Stimulated activated CD8-positive, alpha-beta memory T cell treated with anti-CD3 and anti-CD28 coated beads, Interleukin-7, amount 100 ng/mL, for 1 hour (primary cell): ENCODE measurements at regions not wholly inside any gene's neighbourhood (a gene's known extent, or its start where the extent isn't known, plus 50 kb on each side); places are given as distances from the start of the nearest gene placed in this dataset.
"Not testable (repeated sequence)": the region's sequence is repeated elsewhere in the genome, so short reads cannot be mapped to it uniquely, and the experiment has no call there.

Experiments
- DNase-seq, 2 donors: peaks; one replicate each; pipeline ENCODE4 v3.0.0-alpha.2; 2020; ENCODE audit warnings: low read depth in 2 of 2

DNA sequence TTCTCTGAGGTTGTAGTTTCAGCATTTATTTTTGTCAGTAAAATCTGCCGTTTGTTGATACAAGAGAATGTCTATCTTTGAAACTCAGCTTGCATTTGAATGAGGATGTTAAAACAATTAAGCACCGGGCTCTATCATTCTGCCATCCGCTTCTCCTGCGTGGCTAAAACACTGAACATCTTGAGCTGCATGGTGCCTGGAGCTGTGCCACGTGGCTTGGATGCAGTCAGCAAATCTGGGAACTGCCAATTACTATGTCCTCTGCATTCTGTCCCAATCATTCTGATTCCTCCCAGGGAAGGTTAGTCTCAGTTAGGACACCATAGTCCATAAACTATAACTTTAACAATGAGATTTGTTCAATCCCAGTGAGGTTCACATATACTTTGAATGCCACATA lies 598.4 kb downstream of the FBXO15 start:
- no peak for DNase-seq

- no peak for DNase-seq
Observed at GRCh38 chr18:73545472-73545871, 602.2 kb downstream of the FBXO15 start.

DNA sequence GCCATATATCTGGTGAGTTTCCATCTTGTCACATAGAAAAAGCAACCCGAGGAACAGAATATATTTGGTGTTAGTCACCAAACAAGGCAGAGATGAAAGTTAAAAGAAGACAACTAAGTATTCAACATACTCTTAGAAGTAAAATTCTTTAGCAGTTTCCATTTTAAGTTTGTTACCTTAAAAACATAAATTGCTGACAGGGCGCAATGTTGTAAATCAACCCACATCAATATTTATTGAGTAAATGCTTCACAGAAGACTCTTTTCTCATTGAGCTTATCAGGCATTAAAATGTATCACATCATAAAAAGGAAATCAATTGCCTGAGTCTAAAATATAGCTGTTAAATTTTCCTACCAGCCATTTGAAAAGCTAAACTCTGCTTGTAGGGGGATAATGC lies 603.0 kb downstream of the FBXO15 start:
- no peak for DNase-seq

- no peak for DNase-seq
Observed at GRCh38 chr18:73544032-73544431, 603.6 kb downstream of the FBXO15 start.

DNA sequence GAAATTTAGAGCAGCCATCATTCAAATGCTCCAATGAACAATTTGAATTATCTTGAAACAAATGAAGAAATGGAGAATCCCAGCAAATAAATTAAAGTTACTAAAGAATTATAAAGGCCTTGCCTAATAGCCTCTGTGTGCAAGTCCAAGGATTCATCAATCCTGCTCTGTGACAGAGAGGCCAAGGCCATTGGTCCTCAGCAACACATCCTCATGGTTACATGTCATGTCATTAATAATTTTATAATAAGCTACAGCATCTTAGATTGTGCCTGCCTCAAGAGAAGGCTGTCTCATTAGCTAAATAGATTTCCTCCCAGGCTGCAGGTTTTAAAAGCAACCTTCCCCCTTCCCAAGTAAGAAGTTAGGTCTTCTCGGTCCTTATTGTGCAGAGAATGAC lies 611.6 kb downstream of the FBXO15 start:
- no peak for DNase-seq

DNA sequence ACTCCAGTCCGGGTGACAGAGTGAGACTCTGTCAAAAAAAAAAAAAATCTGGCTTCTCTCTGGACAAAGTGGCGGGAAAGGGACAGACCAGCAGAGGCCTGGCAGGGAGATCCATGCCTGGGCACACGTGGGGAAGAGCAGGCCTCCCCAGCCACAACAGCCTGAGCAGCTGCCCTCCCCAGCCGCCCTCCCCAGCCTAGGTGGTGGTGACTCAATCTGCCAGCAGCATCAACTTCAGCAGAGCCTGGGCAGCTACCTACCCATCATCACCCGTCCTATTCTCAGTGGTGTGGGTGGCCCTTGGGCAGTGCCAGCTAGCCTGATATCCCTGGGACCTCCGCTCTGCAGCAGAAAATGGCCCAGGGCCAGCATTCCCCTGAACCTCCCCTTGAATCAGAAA lies 612.4 kb downstream of the FBXO15 start:
- DNase-seq = no peak

GRCh38 chr18:73531601-73532000 lies 616.0 kb downstream of the FBXO15 start:
- no peak for DNase-seq

- DNase-seq = no peak
Observed at GRCh38 chr18:73528066-73528465, 619.6 kb downstream of the FBXO15 start.

DNA sequence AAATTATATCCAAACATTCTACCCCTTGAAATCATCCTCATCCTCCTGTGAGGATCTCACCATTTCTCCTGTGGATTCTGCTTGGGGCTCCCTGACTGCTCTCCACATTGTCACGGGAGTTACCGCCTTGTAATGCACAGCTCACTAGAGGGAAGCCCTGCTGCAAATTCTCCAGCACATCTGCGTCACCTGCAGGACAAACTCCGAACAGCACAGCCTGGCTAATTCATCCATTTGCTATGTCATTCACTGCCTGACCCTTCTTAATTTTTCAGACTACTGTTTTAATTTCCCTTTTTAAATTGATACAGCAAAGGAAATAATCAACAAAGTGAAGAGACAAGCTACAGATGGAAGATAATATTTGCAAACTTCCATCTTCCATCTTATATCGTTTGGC lies 627.4 kb downstream of the FBXO15 start:
- no peak for DNase-seq

DNA sequence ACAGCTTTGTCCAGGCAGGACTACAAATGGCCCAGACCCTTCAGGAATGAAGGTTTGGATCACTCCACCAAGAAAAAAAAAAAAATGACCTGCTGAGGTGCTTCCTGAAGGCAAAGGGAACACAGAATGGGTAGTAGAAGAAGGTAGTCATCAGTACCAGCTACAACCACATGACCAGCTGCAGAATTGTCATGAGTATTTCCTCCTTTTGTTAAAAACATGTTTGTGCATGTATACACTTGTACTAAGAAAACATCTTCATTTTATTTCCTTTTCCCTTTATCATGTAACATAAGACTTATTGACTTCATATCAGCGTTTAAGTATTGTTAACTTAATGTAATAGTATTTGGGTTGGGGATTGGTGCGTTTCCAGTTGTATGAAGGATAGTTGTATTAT lies 631.6 kb downstream of the FBXO15 start:
- not testable (repeated sequence) for DNase-seq

DNA sequence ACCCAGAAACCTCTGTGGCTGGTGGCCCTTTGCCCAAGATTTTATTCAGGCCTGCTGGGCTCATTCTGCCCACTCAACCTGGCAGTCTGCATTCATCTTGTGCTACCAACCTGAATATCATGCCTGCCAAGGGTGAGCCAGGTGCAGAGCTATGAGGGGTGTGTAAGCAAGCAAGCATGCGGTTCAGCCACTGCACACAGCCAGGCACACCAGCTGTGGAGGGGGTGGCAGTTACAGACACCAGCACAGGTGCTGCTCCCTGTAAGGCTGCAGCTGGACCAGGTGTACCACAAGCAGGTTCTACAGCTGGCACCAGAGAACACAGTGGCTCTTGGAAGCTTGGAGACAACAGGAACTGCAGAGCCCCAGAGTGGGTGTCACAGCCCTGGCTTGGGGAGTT lies 633.2 kb downstream of the FBXO15 start:
- DNase-seq = no peak

DNA sequence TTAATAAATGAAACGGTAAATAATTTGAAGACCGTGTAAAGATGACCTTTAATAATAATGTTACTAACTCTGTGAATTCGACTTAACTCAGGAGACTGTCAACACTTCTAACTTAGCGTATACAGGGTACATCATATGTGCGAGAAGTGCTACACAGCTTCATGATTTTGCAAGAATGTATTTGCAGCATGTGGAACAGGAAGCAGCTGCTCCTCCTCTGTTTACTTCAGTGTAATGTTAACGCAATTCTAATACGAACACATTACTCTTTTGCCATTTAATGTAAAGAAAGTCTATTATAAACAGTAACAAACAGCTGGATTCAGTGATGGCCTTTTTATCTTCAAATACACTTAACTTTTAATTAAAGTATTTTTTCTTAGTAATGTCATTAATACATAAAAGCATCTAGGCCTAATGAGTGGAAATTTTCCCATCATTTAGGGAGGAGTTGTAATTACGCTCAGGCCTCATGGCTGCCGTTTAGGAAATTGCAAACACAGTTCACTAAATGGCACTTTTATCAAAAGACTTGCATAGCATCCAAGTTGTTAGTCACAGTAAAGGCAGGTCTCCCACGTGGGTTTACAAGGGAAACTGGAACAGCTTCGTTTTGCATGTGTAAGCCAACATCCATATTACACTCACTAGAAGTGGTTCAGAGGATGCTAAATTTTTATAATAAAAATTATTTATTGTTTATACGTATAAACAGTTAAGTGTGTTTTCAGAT lies 635.7 kb downstream of the FBXO15 start:
- DNase-seq = no peak

DNA sequence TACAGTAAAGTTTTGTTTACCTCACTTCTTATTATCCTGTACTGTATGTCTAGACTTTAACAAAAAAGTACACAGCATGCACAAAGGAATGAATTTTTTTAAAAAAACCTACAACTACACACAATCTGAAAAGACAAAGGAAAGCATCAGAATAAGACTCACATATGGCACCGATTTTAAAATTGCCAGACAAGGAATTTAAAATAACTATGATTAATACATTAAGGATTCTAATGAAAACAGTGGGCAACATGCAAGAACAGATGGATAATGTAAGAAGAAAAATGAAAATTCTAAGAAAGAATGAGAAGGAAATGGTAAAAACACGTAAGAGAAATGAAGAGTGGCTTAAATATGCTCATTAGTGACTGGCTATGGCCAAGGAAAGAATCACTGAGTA lies 638.2 kb downstream of the FBXO15 start:
- DNase-seq = no peak

- no peak for DNase-seq
Observed at GRCh38 chr18:73503326-73503725, 635.5 kb upstream of the NETO1 start.

GRCh38 chr18:73487966-73488365 lies 620.2 kb upstream of the NETO1 start:
- DNase-seq = no peak

DNA sequence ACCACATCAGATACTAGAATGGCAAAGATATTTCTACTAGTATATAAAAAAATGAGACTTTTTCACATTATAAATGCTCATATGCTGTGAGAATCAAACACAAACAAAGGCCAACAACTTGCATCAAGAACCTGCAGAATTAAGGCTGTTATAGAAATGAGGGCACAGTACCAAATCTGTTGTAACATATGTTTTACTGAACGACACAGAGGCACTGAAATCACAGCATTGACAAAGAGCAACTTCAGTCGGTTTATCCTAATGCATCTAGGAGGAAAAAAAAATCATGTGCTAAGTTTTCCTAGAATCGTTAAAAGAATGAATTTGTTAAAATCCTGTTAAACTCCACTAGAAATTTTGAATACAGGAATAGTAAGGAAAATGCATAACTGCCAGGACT lies 617.4 kb upstream of the NETO1 start:
- no peak for DNase-seq

DNA sequence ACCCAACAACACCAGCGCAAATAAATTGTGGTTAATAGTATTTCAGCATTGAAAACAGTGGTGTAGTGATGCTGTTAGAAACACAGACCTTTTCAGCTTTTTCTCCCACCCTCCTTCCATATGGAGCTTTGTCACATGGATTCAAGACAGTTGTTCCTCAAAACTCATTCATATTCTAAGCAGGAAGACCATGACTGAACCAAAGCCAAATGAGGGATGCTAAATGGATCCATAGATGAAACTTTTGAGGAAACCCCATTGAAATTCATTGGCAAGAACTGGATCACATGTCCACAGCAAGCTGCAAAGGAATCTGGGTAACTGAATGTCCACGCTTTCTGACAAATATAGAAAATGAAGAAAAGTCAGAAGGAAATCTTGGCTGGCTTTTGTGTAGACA lies 615.1 kb upstream of the NETO1 start:
- no peak for DNase-seq

- no peak for DNase-seq
Observed at GRCh38 chr18:73479477-73479876, 611.7 kb upstream of the NETO1 start.

GRCh38 chr18:73478191-73478590 lies 610.4 kb upstream of the NETO1 start:
- DNase-seq = no peak

DNA sequence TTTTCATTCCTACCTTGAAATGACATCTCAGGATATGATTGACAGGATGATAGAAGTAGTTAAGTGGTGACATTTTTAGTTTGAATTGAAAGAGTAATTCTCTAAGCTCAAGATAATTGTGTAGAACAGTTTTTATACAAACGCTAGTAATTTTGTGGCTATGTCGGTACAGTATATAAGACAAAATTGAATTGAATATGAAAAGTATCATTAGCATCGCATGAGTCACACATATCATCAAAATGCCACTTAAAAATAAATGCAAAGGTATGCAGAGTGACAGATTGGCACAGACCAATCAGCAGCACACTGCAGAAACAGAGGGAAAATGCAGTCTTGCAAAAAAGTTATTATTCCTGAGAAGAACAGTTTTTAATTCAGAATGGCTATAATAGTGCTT lies 608.2 kb upstream of the NETO1 start:
- DNase-seq = no peak

- no peak for DNase-seq
Observed at GRCh38 chr18:73462092-73462491, 594.3 kb upstream of the NETO1 start.

- no peak for DNase-seq
Observed at GRCh38 chr18:73461780-73462059, 593.9 kb upstream of the NETO1 start.

- DNase-seq = no peak
Observed at GRCh38 chr18:73461038-73461779, 593.4 kb upstream of the NETO1 start.
